GM12872 (cell line): ENCODE measurements at regions not wholly inside any gene's neighbourhood (a gene's known extent, or its start where the extent isn't known, plus 50 kb on each side); places are given as distances from the start of the nearest gene placed in this dataset.

Source experiments
- CTCF ChIP-seq: IDR thresholded peaks from 3 replicates; pipeline ENCODE4 v1.5.1; 2011; ENCODE audit warnings: low read depth, mild to moderate bottlenecking, low read length, moderate library complexity; ENCODE audit not compliant: insufficient read depth

GRCh38 chr17:63142836-63143235 is 176.8 kb downstream of the TANC2 start:
- no peak for TF ChIP-seq CTCF

- TF ChIP-seq CTCF: no peak
These were observed 184.5 kb downstream of the TANC2 start for GRCh38 chr17:63150490-63150889.

- TF ChIP-seq CTCF: no peak
These were observed 185.0 kb downstream of the TANC2 start for GRCh38 chr17:63150994-63151464.

- TF ChIP-seq CTCF: no peak
These were observed 186.0 kb downstream of the TANC2 start for GRCh38 chr17:63151941-63152523.

- no peak for TF ChIP-seq CTCF
These were observed 187.5 kb downstream of the TANC2 start for GRCh38 chr17:63153488-63153887.

GRCh38 chr17:63154586-63155244 is 188.7 kb downstream of the TANC2 start:
- no peak for TF ChIP-seq CTCF

GRCh38 chr17:63156986-63157385 is 191.0 kb downstream of the TANC2 start:
- TF ChIP-seq CTCF: no peak
